ENCODE measurements at regions not wholly inside any gene's neighbourhood (a gene's known extent, or its start where the extent isn't known, plus 50 kb on each side); places are given as distances from the start of the nearest gene placed in this dataset.

DNA sequence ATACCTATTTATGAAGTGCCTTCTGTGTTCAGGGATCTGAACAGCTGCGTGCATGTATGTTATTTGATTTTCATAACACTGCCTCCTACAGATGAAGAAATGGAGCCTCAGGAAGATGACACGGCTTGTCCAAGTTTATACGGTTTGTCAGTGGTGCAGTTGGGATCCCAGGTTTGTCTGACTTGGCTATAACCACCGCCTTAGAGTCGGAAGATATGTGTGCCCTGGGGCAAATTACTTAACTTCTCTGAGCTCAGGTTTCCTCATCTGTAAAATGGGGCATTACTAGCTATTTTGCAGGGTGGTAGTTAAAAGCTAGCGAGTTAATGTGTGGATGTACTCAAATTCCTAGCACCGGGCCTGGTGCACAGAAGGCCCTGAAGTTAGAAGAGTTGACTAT lies 54.1 kb upstream of the ANP32A start:
- intact Hi-C loops (cut with micrococcal nuclease; ENCODE audit: unreplicated experiment) (loop anchor here (1.0 to 5.0 kb wide), 4 partner anchors 52 to 324 kb away; partner anchors contain the start of gene ANP32A), in situ Hi-C loops (cut with HindIII; ENCODE audit: extremely low pct_ligation_motif_present, low pct_unique_long_range_greater_than_20kb) (loop anchor here (5.0 kb wide), 3 partner anchors 92 to 317 kb away; no protein-coding TSS in a partner anchor)
- H4K20me1 ChIP-seq (ENCODE audit: insufficient read depth, low read length): no peaks in the 10 kb centered on the region
- no peak overlapping the region for H3K9ac ChIP-seq (ENCODE audit: insufficient read depth, low read depth, low read length)
- CTCF ChIA-PET (ENCODE audit: low intra/inter-chr PET ratio, low total read pairs): interaction anchor here (1.2 to 2.2 kb wide), 5 partner anchors 91 to 325 kb away, joined by 4 to 36 read pairs (median 10); no protein-coding TSS in a partner anchor
- no peak overlapping the region for H2AFZ ChIP-seq (ENCODE audit: low read length)
- H3K79me2 ChIP-seq (ENCODE audit: insufficient read depth, low read length): no peaks in the 10 kb centered on the region
- no peaks in the 10 kb centered on the region for H3K36me3 ChIP-seq (replicated peaks in 1 of 2; ENCODE audit: control insufficient read depth in 1 of 2, insufficient read depth in 2 of 2, low read length in 2 of 2)
- peak overlapping the region; percentile 85 for H3K4me2 ChIP-seq (ENCODE audit: low read depth, low read length)
- 40% methylated on average over 7 of the region's 7 CpGs for WGBS (ENCODE audit: low lambda C conversion rate)
- peaks cover 1 to 14% of the 10 kb centered on the region in 2 experiments; a peak in 4 of 5 replicates for H3K27me3 ChIP-seq (ENCODE audit: control insufficient read depth in 1 of 2, insufficient read depth in 2 of 2, low read length in 2 of 2)
- peaks cover 12% of the 10 kb centered on the region for H3K4me1 ChIP-seq (ENCODE audit: insufficient read depth, low read length)
- POLR2A ChIA-PET: interaction anchor here (1.0 kb wide), 1 partner anchor 58 kb away, joined by 3 read pairs; no protein-coding TSS in a partner anchor
- FAIRE-seq: no peak
- H3K4me3 ChIP-seq (replicated peaks in 1 of 3; ENCODE audit: insufficient read depth in 1 of 3, low read depth in 2 of 3, low read length in 3 of 3): no peak overlapping the region
- H3K9me3 ChIP-seq (ENCODE audit: low read length): no peaks in the 10 kb centered on the region
- peak; percentile 15; the same call in 2 of the 3 replicates for ATAC-seq
- H3K27ac ChIP-seq (ENCODE audit: extremely low read length, insufficient read depth, low read length): no peak overlapping the region
- TF ChIP-seq MTF1 (CRISPR knock-in tag; IDR thresholded peaks at IDR 0.05) (no peak), MIXL1 (CRISPR knock-in tag; IDR thresholded peaks at IDR 0.05) (no peak), ZNF629 (CRISPR knock-in tag; conservative IDR thresholded peaks at IDR 0.05) (peak; percentile 37; the same call in 1 of the 2 replicates)
- TF ChIP-seq, protein P1, sequence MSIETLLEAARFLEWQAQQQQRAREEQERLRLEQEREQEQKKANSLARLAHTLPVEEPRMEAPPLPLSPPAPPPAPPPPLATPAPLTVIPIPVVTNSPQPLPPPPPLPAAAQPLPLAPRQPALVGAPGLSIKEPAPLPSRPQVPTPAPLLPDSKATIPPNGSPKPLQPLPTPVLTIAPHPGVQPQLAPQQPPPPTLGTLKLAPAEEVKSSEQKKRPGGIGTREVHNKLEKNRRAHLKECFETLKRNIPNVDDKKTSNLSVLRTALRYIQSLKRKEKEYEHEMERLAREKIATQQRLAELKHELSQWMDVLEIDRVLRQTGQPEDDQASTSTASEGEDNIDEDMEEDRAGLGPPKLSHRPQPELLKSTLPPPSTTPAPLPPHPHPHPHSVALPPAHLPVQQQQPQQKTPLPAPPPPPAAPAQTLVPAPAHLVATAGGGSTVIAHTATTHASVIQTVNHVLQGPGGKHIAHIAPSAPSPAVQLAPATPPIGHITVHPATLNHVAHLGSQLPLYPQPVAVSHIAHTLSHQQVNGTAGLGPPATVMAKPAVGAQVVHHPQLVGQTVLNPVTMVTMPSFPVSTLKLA (IDR thresholded peaks at IDR 0.05): no peak
- DNase-seq (ENCODE audit: low spot score): no peak
- no TSS peak for BruUV-seq (replicated peaks)

DNA sequence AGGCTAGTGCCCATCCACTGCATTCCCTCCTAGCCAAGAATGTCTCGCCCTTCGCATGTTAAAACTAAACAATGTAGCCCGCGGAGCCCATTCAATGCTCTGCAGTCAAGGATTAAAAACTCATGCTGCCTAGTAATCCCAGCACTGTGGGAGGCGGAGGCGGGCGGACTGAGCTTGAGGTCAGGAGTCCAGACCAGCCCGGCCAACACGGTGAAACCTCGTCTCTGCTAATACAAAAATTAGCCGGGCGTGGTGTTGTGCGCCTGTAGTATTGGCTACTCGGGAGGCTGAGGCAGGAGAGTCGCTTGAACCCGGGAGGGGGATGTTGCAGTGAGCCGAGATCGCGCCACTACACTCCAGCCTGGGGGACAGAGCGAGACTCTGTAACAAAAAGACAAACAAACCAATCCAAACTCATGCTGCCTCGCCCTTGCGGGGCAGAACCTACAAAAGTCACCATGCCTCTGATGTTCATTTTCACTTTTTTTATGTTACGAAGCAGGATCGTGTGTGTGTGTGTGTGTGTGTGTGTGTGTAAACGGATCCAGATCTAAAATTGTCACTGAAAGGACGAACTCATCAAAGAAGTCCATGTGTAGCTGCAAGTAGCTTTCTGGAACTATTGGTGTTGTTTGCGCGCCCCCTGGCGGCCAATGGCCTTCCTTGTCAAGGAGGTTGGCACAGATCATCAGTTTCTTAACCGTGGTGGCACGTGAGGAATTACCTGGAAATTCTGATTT lies 54.8 kb upstream of the SPESP1 start:
- Histone ChIP-seq H3K79me2 (ENCODE audit: insufficient read depth, low read length) (no peaks in the 10 kb centered on the region), H3K4me1 (ENCODE audit: insufficient read depth, low read length) (peaks cover 12% of the 10 kb centered on the region), H3K27ac (ENCODE audit: extremely low read length, insufficient read depth, low read length) (no peak overlapping the region), H3K9ac (ENCODE audit: insufficient read depth, low read depth, low read length) (no peak overlapping the region), H3K9me3 (ENCODE audit: low read length) (no peaks in the 10 kb centered on the region), H2AFZ (ENCODE audit: low read length) (no peak overlapping the region), H3K4me2 (ENCODE audit: low read depth, low read length) (peak overlapping the region; percentile 85), H3K36me3 (replicated peaks in 1 of 2; ENCODE audit: control insufficient read depth in 1 of 2, insufficient read depth in 2 of 2, low read length in 2 of 2) (no peaks in the 10 kb centered on the region), H4K20me1 (ENCODE audit: insufficient read depth, low read length) (no peaks in the 10 kb centered on the region), H3K27me3 (ENCODE audit: control insufficient read depth in 1 of 2, insufficient read depth in 2 of 2, low read length in 2 of 2) (peaks cover 1 to 10% of the 10 kb centered on the region in 2 experiments), H3K4me3 (replicated peaks in 1 of 3; ENCODE audit: insufficient read depth in 1 of 3, low read depth in 2 of 3, low read length in 3 of 3) (peak overlapping the region; percentile 37 to 66 (median 49); a peak in 5 of 6 replicates)
- ChIA-PET CTCF (ENCODE audit: low intra/inter-chr PET ratio, low total read pairs) (interaction anchor here (0.7 to 2.2 kb wide), 6 partner anchors 90 to 325 kb away, joined by 4 to 36 read pairs (median 8); no protein-coding TSS in a partner anchor), POLR2A (interaction anchor here (1.0 to 1.6 kb wide), 3 partner anchors 58 to 121 kb away, joined by 3 to 4 read pairs (median 3); no protein-coding TSS in a partner anchor)
- in situ Hi-C loops (cut with HindIII; ENCODE audit: extremely low pct_ligation_motif_present, low pct_unique_long_range_greater_than_20kb) (loop anchor here (5.0 kb wide), 3 partner anchors 93 to 318 kb away; no protein-coding TSS in a partner anchor), intact Hi-C loops (cut with micrococcal nuclease; ENCODE audit: unreplicated experiment) (loop anchor here (1.0 to 5.0 kb wide), 4 partner anchors 53 to 325 kb away; partner anchors contain the start of gene ANP32A)
- DNase-seq (ENCODE audit: low spot score) (peak; percentile 79), ATAC-seq (peak; percentile 98), FAIRE-seq (peak; percentile 69)
- WGBS (ENCODE audit: low lambda C conversion rate): 3% methylated on average over 20 of the region's 31 CpGs
- BruUV-seq (replicated peaks): no TSS peak
- TF ChIP-seq, protein P2, sequence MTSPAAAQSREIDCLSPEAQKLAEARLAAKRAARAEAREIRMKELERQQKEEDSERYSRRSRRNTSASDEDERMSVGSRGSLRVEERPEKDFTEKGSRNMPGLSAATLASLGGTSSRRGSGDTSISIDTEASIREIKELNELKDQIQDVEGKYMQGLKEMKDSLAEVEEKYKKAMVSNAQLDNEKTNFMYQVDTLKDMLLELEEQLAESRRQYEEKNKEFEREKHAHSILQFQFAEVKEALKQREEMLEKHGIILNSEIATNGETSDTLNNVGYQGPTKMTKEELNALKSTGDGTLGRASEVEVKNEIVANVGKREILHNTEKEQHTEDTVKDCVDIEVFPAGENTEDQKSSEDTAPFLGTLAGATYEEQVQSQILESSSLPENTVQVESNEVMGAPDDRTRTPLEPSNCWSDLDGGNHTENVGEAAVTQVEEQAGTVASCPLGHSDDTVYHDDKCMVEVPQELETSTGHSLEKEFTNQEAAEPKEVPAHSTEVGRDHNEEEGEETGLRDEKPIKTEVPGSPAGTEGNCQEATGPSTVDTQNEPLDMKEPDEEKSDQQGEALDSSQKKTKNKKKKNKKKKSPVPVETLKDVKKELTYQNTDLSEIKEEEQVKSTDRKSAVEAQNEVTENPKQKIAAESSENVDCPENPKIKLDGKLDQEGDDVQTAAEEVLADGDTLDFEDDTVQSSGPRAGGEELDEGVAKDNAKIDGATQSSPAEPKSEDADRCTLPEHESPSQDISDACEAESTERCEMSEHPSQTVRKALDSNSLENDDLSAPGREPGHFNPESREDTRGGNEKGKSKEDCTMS (CRISPR knock-in tag; conservative IDR thresholded peaks at IDR 0.05): no peak
- no peak for TF ChIP-seq HOXA7 (CRISPR knock-in tag; IDR thresholded peaks at IDR 0.05)
- TF ChIP-seq PPARG (CRISPR knock-in tag; conservative IDR thresholded peaks at IDR 0.05): no peak
- no peak for TF ChIP-seq ZKSCAN8 (CRISPR knock-in tag; IDR thresholded peaks at IDR 0.05; ENCODE audit: borderline replicate concordance)
